Endothelial cell of umbilical vein (primary cell): ENCODE measurements at regions not wholly inside any gene's neighbourhood (a gene's known extent, or its start where the extent isn't known, plus 50 kb on each side); places are given as distances from the start of the nearest gene placed in this dataset.

ENCODE experiments used
- POLR2AphosphoS5 ChIP-seq: IDR thresholded peaks from 2 replicates; pipeline ENCODE4 v1.6.1; 2012; ENCODE audit warnings: low read depth, mild to moderate bottlenecking, control low read depth, low read length, moderate library complexity; ENCODE audit not compliant: insufficient read depth
- TF ChIP-seq, protein P1 (sequence below), 2 donors: IDR thresholded peaks; 1 replicate in 1 of 2; 2 replicates in 1 of 2; pipeline ENCODE4 v1.5.1; 2011; ENCODE audit warnings: low read length in 2 of 2, mild to moderate bottlenecking in 2 of 2, moderate library complexity in 2 of 2, control low read depth in 1 of 2, inconsistent platforms in 1 of 2, low read depth in 1 of 2; ENCODE audit not compliant: insufficient read depth in 1 of 2; ENCODE audit errors: extremely low read depth in 1 of 2

DNA sequence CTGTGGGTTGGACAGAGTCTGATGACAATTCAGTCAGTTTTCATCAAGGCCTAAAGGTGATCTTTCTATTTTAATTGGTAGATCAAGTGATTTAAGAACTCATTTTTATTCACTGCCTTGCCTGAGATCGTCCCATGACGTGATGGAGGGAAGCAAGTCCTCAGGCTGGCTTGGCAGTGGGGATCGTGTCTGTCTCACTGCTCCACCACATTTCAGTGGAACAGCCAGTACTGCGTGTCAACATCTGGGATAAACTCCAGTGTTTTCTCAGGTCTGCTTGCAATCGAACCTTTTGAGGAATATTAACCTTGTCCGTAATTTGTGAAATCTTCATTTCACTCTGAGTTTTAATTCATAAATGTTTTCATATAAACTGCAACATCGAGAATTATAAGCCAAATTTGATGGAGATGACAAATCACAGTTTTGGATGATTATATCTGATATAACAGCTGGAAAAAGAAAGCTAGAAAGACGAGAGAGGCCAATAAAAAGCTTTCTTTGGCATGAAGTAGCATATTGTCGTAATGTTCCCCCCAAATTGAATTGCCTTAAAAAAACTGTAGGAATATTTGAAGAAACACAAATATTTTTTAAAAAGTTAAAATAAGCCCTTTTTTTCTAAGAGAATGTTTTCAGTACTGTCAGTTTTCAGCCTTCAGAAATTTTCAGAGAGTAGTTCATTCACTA, 414.7 kb upstream of the SPRED2 start:
- TF ChIP-seq, protein P1, sequence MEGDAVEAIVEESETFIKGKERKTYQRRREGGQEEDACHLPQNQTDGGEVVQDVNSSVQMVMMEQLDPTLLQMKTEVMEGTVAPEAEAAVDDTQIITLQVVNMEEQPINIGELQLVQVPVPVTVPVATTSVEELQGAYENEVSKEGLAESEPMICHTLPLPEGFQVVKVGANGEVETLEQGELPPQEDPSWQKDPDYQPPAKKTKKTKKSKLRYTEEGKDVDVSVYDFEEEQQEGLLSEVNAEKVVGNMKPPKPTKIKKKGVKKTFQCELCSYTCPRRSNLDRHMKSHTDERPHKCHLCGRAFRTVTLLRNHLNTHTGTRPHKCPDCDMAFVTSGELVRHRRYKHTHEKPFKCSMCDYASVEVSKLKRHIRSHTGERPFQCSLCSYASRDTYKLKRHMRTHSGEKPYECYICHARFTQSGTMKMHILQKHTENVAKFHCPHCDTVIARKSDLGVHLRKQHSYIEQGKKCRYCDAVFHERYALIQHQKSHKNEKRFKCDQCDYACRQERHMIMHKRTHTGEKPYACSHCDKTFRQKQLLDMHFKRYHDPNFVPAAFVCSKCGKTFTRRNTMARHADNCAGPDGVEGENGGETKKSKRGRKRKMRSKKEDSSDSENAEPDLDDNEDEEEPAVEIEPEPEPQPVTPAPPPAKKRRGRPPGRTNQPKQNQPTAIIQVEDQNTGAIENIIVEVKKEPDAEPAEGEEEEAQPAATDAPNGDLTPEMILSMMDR (IDR thresholded peaks at IDR 0.05; ENCODE audit: extremely low read depth in 1 of 2, insufficient read depth in 1 of 2, low read depth in 1 of 2, low read length in 2 of 2), result no peak
- TF ChIP-seq POLR2AphosphoS5, result no peak
